HCEC 1CT (cell line): ENCODE measurements at regions not wholly inside any gene's neighbourhood (a gene's known extent, or its start where the extent isn't known, plus 50 kb on each side); places are given as distances from the start of the nearest gene placed in this dataset.

Experiments used
- DNase-seq: peaks from one replicate; pipeline ENCODE4 v3.0.0-alpha.2; 2017

GRCh38 chr11:59302991-59303390, 55.7 kb upstream of the OR5AN1 start:
- no peak for DNase-seq

DNA sequence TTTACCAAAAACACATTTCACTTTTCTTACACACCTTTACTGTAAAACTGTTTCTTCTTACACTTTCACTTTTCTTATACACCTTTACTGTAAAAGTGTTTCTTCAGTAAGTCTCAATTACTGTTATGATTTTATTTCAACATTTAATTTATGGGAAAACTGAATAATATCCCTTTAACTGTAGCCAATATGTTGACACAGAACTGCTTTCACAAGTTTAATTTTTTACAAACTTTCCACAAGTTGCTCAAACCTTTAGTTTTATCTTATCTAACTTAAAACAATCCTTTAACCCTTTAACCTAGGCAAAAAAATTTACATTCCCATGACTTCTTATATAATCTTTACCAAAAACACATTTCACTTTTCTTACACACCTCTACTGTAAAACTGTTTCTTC, 63.3 kb upstream of the OR5AN1 start:
- DNase-seq = no peak

DNA sequence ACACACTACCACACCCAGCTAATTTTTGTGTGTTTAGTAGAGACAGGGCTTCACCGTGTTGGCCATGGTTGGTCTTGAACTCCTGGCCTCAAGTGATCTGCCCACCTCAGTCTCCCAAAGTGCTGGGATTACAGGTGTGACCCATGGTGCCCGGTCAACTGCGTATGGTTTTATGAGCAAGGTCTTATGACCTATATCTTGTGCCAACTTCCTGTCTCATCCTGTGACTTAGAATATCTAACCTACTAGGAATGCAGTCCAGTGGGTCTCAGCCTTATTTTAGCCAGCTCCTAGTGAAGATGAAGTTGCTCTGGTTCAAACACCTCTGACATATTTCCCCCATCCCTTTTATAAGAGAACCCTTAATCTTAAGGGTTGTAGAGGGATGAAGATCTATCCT, 66.1 kb upstream of the OR5AN1 start:
- DNase-seq = no peak

GRCh38 chr11:59291228-59291627, 67.5 kb upstream of the OR5AN1 start:
- no peak for DNase-seq

DNA sequence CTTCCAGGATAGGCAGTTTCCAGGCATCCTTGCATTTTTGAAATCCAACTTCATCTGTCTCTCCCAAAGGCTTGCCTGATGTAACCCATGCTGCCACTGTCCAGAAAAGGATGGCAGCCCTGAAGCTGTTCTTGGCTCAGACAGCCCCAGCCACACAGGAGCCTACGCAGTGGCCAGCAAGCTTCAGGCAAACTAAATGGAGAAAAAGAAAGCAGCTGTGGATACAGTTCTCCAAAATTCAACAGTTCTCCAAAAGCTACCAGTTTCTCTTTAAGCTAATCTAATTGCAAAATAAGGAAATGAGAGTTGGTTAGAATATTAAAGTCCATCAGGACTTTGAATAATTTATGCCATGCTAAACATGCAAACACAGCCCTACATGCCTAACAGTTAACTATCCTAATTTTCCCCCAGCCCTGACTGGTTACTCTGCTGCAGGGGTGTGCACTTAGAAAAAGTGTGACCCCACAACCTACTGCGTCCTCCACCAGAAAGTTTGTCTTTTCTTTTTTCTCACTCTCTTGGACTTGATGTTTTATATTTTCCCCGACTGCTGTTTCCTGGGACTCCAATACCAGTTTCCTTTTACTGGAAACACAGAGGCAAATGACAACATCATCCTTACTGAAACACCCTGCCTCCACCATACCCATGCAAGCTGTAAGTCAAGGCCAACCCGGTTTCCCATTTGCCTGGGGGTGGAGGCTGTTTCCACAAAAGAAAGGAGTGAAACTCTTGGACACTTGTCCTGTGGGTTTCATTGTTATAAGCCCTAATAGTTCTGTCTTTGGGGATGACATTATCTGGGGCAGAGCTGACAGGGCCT, 69.1 kb upstream of the OR5AN1 start:
- DNase-seq = no peak

DNA sequence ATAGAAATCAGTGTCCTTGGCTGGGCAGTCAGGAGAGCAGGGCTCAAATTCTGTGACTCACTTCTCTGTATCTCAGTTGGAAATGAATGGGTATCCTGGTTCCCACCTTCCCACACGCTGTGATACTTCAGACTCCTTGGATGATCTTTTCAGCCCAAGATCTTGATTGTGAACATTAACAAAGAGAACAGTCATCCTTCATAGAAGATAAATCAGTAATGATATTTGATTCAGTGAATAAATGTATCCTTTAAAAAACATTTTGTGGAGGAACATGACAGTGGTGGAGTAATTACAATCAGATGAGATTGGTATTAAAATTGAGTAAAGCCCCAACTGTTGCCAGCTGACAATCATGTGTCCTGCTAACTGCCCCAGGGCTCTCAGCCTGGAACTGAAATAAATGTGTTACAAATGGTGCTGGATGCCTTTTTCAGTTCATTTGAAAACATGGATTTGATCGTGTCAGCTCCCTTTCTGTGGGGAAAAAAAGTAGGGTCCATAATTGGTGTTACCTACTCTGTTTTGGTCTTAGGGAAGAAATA, 72.9 kb upstream of the OR5AN1 start:
- DNase-seq = no peak

GRCh38 chr11:59284773-59285129, 72.0 kb upstream of the MPEG1 start:
- DNase-seq = no peak

GRCh38 chr11:59283825-59284772, 71.4 kb upstream of the MPEG1 start:
- peak; percentile 60 for DNase-seq

- no peak for DNase-seq
These were observed 70.6 kb upstream of the MPEG1 start for GRCh38 chr11:59283311-59283710.

DNA sequence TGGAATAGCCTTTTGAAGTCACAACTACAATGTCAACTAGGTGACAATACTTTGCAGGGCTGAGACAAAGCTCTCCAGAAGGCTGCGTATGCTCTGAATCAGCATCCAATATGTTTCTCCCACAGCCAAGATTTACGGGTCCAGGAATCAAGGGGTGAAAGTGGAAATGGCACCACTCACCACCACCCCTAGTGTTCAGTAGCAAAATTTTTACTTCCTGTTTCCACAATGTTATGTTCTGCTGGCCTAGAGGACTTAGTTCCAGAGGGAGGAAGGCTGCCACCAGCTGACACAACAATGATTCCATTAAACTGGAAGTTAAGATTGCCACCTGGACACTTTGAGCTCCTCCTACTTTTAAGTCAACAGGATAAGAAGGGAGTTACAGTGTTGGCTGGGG, 68.5 kb upstream of the MPEG1 start:
- no peak for DNase-seq

DNA sequence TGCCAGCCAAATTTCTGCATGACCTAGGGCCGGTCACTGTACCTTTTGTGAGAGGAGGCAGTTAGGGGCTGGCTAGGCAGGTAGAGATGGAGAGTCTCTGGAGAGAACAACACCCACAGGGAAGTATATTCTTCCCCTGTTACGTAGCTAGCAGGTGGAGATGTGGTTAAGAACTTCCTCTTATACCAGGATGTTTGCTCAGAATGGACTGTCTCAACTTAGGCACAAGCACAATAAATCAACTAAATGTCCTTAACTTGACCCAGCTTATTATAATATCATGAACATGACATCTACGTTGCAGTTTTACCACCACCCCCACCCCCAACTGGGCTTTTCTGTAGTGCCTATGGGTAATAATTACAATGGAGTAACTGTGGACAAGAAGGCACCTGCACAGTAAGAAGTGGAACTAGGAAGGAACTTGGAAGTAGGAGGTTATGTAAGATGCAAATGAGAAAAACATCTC, 60.7 kb upstream of the MPEG1 start:
- no peak for DNase-seq

- no peak for DNase-seq
These were observed 60.1 kb upstream of the MPEG1 start for GRCh38 chr11:59272771-59273372.

- no peak for DNase-seq
These were observed 59.1 kb upstream of the MPEG1 start for GRCh38 chr11:59271811-59272327.

DNA sequence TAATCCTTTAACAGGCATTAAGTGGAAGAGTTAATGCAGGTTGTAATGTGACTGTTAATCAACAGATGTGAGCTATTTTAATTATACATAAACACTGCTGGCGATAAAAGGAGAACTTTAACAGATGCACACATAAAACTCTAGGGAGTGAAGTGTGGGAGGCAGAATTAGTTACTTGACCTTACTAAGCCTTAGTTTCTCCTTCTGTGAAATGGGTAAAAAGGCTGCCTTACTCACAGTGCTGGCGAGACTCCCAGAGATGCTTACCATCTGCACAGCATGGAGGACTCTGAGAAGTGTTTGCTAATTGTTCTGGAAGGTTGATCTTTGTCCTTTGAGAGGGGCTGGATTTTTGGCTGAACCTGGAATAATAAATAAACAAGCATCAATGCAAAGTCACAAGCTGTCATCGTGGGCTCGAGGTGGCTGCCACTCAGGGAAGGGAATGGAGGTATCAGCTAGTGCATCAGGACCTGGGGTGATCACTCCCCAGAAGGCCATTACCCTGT, 58.6 kb upstream of the MPEG1 start:
- no peak for DNase-seq

DNA sequence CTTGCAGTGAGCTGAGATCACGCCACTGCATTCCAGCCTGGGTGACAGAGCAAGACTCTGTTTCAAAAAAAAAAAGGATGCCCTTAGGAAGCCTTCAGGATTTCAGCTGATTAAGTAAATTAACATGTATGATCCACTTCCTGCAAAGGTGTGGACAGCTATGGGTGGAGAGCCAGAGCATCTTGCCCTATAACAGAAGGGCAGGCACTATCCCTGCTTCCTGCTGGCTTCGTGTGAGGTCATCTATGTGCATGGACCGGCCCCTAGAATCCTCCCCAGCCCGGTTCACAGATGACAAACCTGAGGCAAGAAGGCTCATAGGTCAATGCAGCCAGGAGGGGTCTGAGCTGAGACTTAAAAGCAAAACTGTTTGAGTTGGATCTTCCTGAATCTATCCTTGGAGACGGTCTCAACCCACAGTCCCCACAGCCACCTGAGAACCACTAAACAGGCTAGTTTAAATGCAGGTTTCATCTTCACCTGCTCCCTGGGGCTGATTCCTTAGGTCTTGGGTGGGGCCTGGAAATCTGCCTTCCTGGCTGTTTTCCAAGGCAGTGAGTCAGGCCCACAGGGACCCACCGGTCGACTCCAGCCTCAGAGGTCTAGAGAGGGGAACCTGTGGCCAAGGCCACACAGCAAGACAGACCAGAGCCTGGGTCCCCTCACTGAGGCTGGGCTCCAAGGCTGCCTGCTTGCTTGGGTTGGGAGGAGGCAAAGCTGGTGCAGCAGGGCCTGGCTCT, 55.2 kb upstream of the MPEG1 start:
- DNase-seq = no peak

DNA sequence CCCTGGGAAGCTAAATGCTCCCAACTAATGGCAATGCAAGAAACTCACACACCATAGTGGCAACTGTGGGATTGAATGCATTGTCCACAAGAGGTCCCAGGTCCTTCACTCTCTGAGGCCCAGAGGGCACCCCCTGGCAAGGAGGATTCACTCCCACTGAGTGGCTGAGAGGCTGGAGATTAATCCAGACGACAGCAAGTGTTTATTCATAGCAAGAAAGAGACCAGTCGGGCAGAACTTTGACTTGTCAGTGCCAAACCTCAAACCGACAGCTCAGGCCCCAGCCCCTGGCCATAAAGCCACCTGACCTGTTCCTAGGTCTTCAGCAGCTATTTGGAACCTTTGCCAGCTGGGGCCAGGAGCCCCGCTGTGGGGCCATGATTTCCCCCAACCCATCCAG, 54.5 kb upstream of the MPEG1 start:
- no peak for DNase-seq

GRCh38 chr11:59266491-59266890, 53.8 kb upstream of the MPEG1 start:
- no peak for DNase-seq

DNA sequence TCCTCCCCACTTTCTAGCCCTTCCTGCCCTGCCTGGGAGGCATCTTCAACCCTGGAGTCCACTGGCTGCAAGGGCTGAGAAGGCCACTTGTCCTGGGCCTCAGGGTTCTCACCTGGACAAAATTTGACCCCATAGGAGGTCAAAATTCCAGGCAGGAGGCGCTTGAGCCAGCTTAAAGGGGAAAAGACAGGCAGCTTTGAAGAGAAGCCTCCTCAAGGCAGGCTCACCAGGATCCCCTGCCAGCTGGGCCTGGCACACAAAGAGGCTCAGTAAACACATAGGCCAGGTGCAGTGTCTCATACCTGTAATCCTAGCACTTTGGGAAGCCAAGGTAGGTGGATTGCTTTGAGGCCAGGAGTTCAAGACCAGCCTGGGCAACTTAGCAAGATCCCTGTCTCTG, 53.0 kb upstream of the MPEG1 start:
- no peak for DNase-seq

DNA sequence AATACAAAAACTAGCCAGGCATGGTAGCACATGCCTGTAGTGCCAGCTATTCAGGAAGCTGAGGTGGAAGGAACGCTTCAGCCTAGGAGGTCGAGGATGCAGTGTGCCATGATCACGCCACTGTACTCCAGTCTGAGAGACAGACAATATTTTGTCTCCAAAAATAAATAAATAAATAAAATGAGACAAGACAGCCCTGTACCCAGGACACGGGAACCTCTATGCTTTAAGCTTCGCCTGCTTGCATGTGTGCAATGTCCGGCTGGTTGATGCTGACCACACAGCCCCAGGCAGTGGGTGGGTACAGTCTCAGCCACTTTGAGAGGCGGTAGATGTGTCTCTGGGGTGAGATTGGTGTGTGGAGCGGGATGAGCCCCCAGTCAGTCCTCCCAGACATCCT, 52.0 kb upstream of the MPEG1 start:
- DNase-seq = no peak

- DNase-seq = no peak
These were observed 50.6 kb upstream of the MPEG1 start for GRCh38 chr11:59263225-59263894.
